GM12873 (cell line): ENCODE measurements at regions not wholly inside any gene's neighbourhood (a gene's known extent, or its start where the extent isn't known, plus 50 kb on each side); places are given as distances from the start of the nearest gene placed in this dataset.

ENCODE experiments used
- CTCF ChIP-seq: IDR thresholded peaks from 2 replicates; pipeline ENCODE4 v1.5.1; 2012; ENCODE audit warnings: low read depth, mild to moderate bottlenecking, moderate library complexity, low read length, control low read depth; ENCODE audit not compliant: insufficient read depth; ENCODE audit errors: missing control alignments

DNA sequence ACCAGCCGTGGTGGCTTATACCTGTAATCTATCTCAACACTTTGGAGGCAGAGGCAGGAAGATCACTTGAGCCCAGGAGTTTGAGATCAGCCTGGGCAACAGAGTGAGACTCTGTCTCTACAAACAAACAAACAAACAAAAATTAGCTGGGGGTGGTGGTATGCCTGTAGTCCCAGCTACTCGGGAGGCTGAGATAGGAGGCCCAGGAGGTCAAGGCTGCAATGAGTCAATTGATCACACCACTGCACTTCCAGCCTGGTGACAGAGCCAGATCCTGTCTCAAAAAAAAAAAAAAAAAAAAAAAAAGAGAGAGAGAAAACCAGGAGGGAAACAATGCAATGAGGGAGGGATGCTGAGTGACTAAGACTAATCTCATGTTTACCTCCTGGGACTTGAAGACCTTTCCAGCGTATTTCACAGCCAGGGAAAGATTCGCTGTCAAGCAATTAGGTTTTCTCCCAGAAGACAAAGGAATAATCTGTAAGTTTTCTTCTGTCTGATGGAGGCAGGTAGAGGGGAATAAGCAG is 51.1 kb upstream of the MIER3 start:
- TF ChIP-seq CTCF = no peak

GRCh38 chr5:57004800-57005199 is 52.9 kb upstream of the MIER3 start:
- no peak for TF ChIP-seq CTCF

GRCh38 chr5:57007344-57007743 is 55.4 kb upstream of the MIER3 start:
- TF ChIP-seq CTCF = no peak

DNA sequence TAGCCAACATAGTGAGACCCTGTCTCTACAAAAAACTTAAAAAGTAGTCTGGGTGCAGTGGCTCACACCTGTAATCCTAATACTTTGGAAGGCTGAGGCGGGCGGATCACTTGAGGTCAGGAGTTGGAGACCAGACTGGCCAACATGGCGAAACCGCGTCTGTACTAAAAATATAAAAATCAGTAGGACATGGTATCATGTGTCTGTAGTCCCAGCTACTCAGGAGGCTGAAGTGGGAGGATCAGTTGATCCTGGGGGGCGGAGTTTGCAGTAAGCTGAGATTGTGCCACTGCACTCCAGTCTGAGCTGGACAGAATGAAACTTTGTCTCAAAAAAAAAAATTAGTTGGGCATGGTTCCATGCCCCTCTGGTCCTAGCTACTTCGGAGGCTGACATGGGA is 57.9 kb upstream of the MIER3 start:
- no peak for TF ChIP-seq CTCF

DNA sequence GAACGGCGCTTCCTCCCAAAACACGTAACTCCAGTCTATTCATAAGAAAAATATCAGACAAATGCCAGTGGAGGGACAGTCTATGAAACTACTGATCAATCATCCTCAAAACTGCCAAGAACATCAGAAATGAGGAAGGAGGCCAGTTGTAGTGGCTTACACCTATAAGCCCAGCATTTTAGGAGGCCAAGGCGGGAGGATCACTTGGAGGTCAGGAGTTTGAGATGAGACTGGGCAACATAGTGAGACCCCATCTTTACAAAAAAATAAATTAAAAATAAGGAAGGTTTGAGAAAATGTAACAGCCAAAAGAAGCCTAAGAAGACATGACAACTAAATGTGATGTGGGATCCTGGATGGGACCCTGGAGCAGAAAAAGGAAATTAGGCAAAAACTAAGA is 58.9 kb upstream of the MIER3 start:
- no peak for TF ChIP-seq CTCF

GRCh38 chr5:57012511-57012910 is 60.6 kb upstream of the MIER3 start:
- no peak for TF ChIP-seq CTCF

- TF ChIP-seq CTCF = no peak
Observed at GRCh38 chr5:57025961-57026360, 74.0 kb upstream of the MIER3 start.
